HCT116 (cell line): ENCODE measurements at regions not wholly inside any gene's neighbourhood (a gene's known extent, or its start where the extent isn't known, plus 50 kb on each side); places are given as distances from the start of the nearest gene placed in this dataset.

Experiments used
- ATAC-seq: fragments of 200-7000 bp; cut with Tn5 transposase; 2 replicates; pipeline ENCODE4 v1.9.1; 2020; ENCODE audit warnings: mild to moderate bottlenecking, moderate library complexity
- BruUV-seq: library from RNA; stranded (reverse); fragments of 400-500 nt; replicated peaks from 2 replicates; lab custom pipeline; 2021; lab: Mats Ljungman, UMichigan
- CTCF ChIA-PET: fragments of 300-600 bp; sonication (Branson Sonifier 250); formaldehyde crosslinking; loops from one replicate; lab custom pipeline; 2021; ENCODE audit warnings: antibody characterized with exemption; lab: Charles Lee
- POLR2A ChIA-PET: fragments of 300-600, 350-600 bp; sonication (Branson Sonifier 250); formaldehyde crosslinking; loops from one replicate; lab custom pipeline; 2021; ENCODE audit warnings: antibody characterized with exemption; lab: Charles Lee
- RAD21 ChIA-PET, 2 experiments: fragments of 300-600 bp; sonication (Branson Sonifier 250); formaldehyde crosslinking; loops; one replicate each; lab custom pipeline; 2023; ENCODE audit warnings: low total read pairs in 2 of 2; ENCODE audit not compliant: uncharacterized antibody in 2 of 2, unreplicated experiment in 2 of 2, low non-redundant PET in 1 of 2; lab: Charles Lee
- DNase-seq: peaks from one replicate; pipeline ENCODE4 v3.0.0-alpha.2; 2010; ENCODE audit warnings: low read depth, low spot score
- H2AFZ ChIP-seq: fragments of 200-600 bp; shearing (Covaris generic), sonication (generic); 2 replicates; pipeline ENCODE4 v1.6.1; 2017; ENCODE audit warnings: low read depth, mixed run types, mixed read lengths, antibody characterized with exemption, low read length; ENCODE audit not compliant: poor library complexity, severe bottlenecking
- H3K27ac ChIP-seq: 2 replicates; pipeline ENCODE4 v1.5.1; 2012; ENCODE audit warnings: low read depth, low read length
- H3K27me3 ChIP-seq: fragments of 200-600 bp; sonication (generic); 2 replicates; pipeline ENCODE4 v1.6.1; 2016; ENCODE audit warnings: mixed run types, low read length, mixed read lengths; ENCODE audit not compliant: insufficient read depth
- H3K36me3 ChIP-seq, 2 experiments: fragments of 200-500 bp in 1 of 2; fragments of 200-600 bp in 1 of 2; sonication (Bioruptor generic) in 1 of 2; sonication (generic) in 1 of 2; 2 replicates each; pipeline versions ENCODE4 v1.5.1 to v1.6.1; 2014 to 2016; ENCODE audit warnings: low read length in 2 of 2, inconsistent platforms in 1 of 2, mixed read lengths in 1 of 2, mixed run types in 1 of 2; ENCODE audit not compliant: insufficient read depth in 2 of 2, control insufficient read depth in 1 of 2
- H3K4me1 ChIP-seq, 2 experiments: fragments of 200-600 bp in 1 of 2; sonication (generic) in 1 of 2; 2 replicates each; pipeline versions ENCODE4 v1.5.1 to v1.6.1; 2012 to 2017; ENCODE audit warnings: low read length in 2 of 2, inconsistent platforms in 1 of 2, mild to moderate bottlenecking in 1 of 2, mixed read lengths in 1 of 2, mixed run types in 1 of 2, moderate library complexity in 1 of 2; ENCODE audit not compliant: insufficient read depth in 2 of 2, control insufficient read depth in 1 of 2
- H3K4me2 ChIP-seq: fragments of 200-600 bp; sonication (generic); 2 replicates; pipeline ENCODE4 v1.6.1; 2017; ENCODE audit warnings: mixed run types, low read length, mixed read lengths
- H3K4me3 ChIP-seq, 2 experiments: fragments of 200-600 bp in 1 of 2; sonication (generic) in 1 of 2; replicated peaks in 1 of 2; 2 replicates each; pipeline ENCODE4 v1.5.1; 2011 to 2016; ENCODE audit warnings: low read length in 2 of 2, control low read depth in 1 of 2, low read depth in 1 of 2, mild to moderate bottlenecking in 1 of 2, mixed read lengths in 1 of 2, mixed run types in 1 of 2
- H3K79me2 ChIP-seq: fragments of 200-600 bp; sonication (generic); 2 replicates; pipeline ENCODE4 v1.6.1; 2017; ENCODE audit warnings: mild to moderate bottlenecking, mixed run types, low read length, moderate library complexity, mixed read lengths; ENCODE audit not compliant: insufficient read depth
- H3K9ac ChIP-seq: fragments of 200-600 bp; sonication (generic); 2 replicates; pipeline ENCODE4 v1.6.1; 2016; ENCODE audit warnings: low read length, mixed read lengths
- H3K9me2 ChIP-seq: fragments of 200-600 bp; sonication (generic), shearing (Covaris generic); 2 replicates; pipeline ENCODE4 v1.6.1; 2017; ENCODE audit warnings: mixed run types, mild to moderate bottlenecking, moderate library complexity; ENCODE audit not compliant: insufficient read depth
- H3K9me3 ChIP-seq, 2 experiments: fragments of 200-500 bp in 1 of 2; fragments of 200-600 bp in 1 of 2; sonication (Bioruptor generic) in 1 of 2; sonication (generic) in 1 of 2; 2 replicates each; pipeline ENCODE4 v1.6.1; 2014 to 2017; ENCODE audit warnings: low read length in 2 of 2, mixed read lengths in 2 of 2, inconsistent platforms in 1 of 2, low read depth in 1 of 2, mild to moderate bottlenecking in 1 of 2, mixed run types in 1 of 2, moderate library complexity in 1 of 2; ENCODE audit not compliant: control insufficient read depth in 1 of 2, insufficient read depth in 1 of 2
- H4K20me1 ChIP-seq: fragments of 200-600 bp; sonication (generic), shearing (Covaris generic); 2 replicates; pipeline ENCODE4 v1.6.1; 2017; ENCODE audit warnings: mixed run types, mild to moderate bottlenecking, moderate library complexity; ENCODE audit not compliant: insufficient read depth
- CBX3 ChIP-seq: IDR thresholded peaks from 2 replicates; pipeline ENCODE4 v1.6.1; 2012; ENCODE audit warnings: low read depth
- CEBPB ChIP-seq: IDR thresholded peaks from 2 replicates; pipeline ENCODE4 v1.6.1; 2012; ENCODE audit warnings: low read depth
- EGR1 ChIP-seq: IDR thresholded peaks from 2 replicates; pipeline ENCODE4 v1.6.1; 2012; ENCODE audit warnings: low read depth
- EZH2 ChIP-seq: fragments of 200-600 bp; sonication (generic); IDR thresholded peaks from 2 replicates; pipeline ENCODE4 v1.6.1; 2017; ENCODE audit warnings: antibody characterized with exemption, mixed run types
- FOSL1 ChIP-seq: IDR thresholded peaks from 2 replicates; pipeline ENCODE4 v1.6.1; 2012; ENCODE audit warnings: low read depth
- JUND ChIP-seq: IDR thresholded peaks from 2 replicates; pipeline ENCODE4 v1.6.1; 2012
- POLR2A ChIP-seq: IDR thresholded peaks from 2 replicates; pipeline ENCODE4 v1.7.0; 2011; ENCODE audit warnings: borderline replicate concordance; ENCODE audit not compliant: insufficient read depth, insufficient read length; ENCODE audit errors: extremely low read depth
- POLR2AphosphoS5 ChIP-seq: IDR thresholded peaks from 2 replicates; pipeline ENCODE4 v1.6.1; 2011; ENCODE audit warnings: mild to moderate bottlenecking, low read depth, low read length, moderate library complexity
- RAD21 ChIP-seq: IDR thresholded peaks from 2 replicates; pipeline ENCODE4 v1.6.1; 2012; ENCODE audit warnings: low read depth, mild to moderate bottlenecking
- SIN3A ChIP-seq: IDR thresholded peaks from 2 replicates; pipeline ENCODE4 v1.6.1; 2012; ENCODE audit warnings: low read depth
- SP1 ChIP-seq: IDR thresholded peaks from 2 replicates; pipeline ENCODE4 v1.6.1; 2012; ENCODE audit warnings: low read depth
- SRF ChIP-seq: IDR thresholded peaks from 2 replicates; pipeline ENCODE4 v1.6.1; 2012; ENCODE audit warnings: low read depth
- TCF7L2 ChIP-seq: IDR thresholded peaks from 2 replicates; pipeline ENCODE4 v1.7.0; 2011; ENCODE audit warnings: borderline replicate concordance, inconsistent platforms; ENCODE audit not compliant: insufficient read depth, insufficient read length; ENCODE audit errors: extremely low read depth
- ZFX ChIP-seq: fragments of 450-650 bp; IDR thresholded peaks from 2 replicates; pipeline ENCODE4 v1.6.1; 2017
- ZNF274 ChIP-seq: fragments of 200-500 bp; sonication (Bioruptor generic); IDR thresholded peaks from 2 replicates; pipeline ENCODE4 v1.6.1; 2014; ENCODE audit warnings: mild to moderate bottlenecking, low read depth, low read length, inconsistent platforms
- intact Hi-C: fragments of 100-400 bp; cut with micrococcal nuclease; formaldehyde crosslinking; loops from 2 replicates; pipeline ENCODE4 v1.10.0; 2022
- TF ChIP-seq, protein P1 (sequence below): IDR thresholded peaks from 2 replicates; pipeline ENCODE4 v1.6.1; 2012; ENCODE audit warnings: low read depth
- TF ChIP-seq, protein P2 (sequence below): IDR thresholded peaks from 2 replicates; pipeline ENCODE4 v1.6.1; 2012
- TF ChIP-seq, protein P3 (sequence below): IDR thresholded peaks from 2 replicates; pipeline ENCODE4 v1.6.1; 2011; ENCODE audit warnings: mild to moderate bottlenecking, low read length, moderate library complexity; ENCODE audit not compliant: insufficient replicate concordance; ENCODE audit errors: extremely low read depth
- TF ChIP-seq, protein P4 (sequence below), 3 experiments: fragments of 200-600 bp in 1 of 3; sonication (generic) in 1 of 3; IDR thresholded peaks in 2 of 3; conservative IDR thresholded peaks in 1 of 3; 2 replicates each; pipeline ENCODE4 v1.5.1; 2012 to 2017; ENCODE audit warnings: low read depth in 2 of 3, low read length in 2 of 3, antibody characterized with exemption in 1 of 3, borderline replicate concordance in 1 of 3, control low read depth in 1 of 3, mild to moderate bottlenecking in 1 of 3, mixed read lengths in 1 of 3, mixed run types in 1 of 3, moderate library complexity in 1 of 3; ENCODE audit not compliant: insufficient read depth in 1 of 3

DNA sequence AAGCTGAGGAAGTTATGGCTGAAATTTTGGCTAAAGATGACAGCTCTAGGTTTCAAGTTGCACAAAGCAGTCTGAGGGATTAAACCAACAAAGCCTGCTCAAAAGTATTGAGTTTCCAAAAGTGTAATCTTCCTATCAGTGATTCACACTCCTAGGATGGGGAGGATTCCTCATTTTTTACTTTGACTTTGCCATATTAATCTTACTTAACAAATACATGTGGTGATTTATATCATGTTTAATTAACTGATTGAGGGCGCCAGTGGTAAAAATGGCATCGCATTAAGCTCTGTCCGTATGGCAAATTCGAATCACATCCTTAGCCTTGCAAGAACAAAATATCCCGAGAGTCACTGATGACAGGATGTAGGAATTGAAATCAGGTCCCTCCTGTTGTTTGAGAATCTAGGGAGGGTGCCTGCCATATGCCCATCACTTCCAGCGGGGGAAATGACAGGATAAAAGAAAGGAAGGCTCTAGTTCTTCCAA is 78.1 kb upstream of the ETAA1 start:
- Histone ChIP-seq H3K4me2 (no peak overlapping the region), H3K9me3 (no peaks in the 10 kb centered on the region), H3K9me2 (no peaks in the 10 kb centered on the region), H3K27me3 (no peaks in the 10 kb centered on the region), H3K9ac (no peak overlapping the region), H4K20me1 (no peaks in the 10 kb centered on the region), H3K27ac (no peak overlapping the region), H3K4me1 (no peaks in the 10 kb centered on the region), H3K79me2 (no peaks in the 10 kb centered on the region), H2AFZ (no peak overlapping the region), H3K4me3 (no peak overlapping the region), H3K36me3 (no peaks in the 10 kb centered on the region)
- TF ChIP-seq, protein P1, sequence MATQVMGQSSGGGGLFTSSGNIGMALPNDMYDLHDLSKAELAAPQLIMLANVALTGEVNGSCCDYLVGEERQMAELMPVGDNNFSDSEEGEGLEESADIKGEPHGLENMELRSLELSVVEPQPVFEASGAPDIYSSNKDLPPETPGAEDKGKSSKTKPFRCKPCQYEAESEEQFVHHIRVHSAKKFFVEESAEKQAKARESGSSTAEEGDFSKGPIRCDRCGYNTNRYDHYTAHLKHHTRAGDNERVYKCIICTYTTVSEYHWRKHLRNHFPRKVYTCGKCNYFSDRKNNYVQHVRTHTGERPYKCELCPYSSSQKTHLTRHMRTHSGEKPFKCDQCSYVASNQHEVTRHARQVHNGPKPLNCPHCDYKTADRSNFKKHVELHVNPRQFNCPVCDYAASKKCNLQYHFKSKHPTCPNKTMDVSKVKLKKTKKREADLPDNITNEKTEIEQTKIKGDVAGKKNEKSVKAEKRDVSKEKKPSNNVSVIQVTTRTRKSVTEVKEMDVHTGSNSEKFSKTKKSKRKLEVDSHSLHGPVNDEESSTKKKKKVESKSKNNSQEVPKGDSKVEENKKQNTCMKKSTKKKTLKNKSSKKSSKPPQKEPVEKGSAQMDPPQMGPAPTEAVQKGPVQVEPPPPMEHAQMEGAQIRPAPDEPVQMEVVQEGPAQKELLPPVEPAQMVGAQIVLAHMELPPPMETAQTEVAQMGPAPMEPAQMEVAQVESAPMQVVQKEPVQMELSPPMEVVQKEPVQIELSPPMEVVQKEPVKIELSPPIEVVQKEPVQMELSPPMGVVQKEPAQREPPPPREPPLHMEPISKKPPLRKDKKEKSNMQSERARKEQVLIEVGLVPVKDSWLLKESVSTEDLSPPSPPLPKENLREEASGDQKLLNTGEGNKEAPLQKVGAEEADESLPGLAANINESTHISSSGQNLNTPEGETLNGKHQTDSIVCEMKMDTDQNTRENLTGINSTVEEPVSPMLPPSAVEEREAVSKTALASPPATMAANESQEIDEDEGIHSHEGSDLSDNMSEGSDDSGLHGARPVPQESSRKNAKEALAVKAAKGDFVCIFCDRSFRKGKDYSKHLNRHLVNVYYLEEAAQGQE = no peak
- TF ChIP-seq EGR1 (no peak), EZH2 (no peak), CBX3 (no peak), SIN3A (no peak), ZNF274 (no peak), POLR2AphosphoS5 (no peak), FOSL1 (no peak), RAD21 (no peak), SRF (no peak), TCF7L2 (no peak), CEBPB (no peak), ZFX (no peak), POLR2A (no peak), SP1 (no peak), JUND (no peak)
- TF ChIP-seq, protein P2, sequence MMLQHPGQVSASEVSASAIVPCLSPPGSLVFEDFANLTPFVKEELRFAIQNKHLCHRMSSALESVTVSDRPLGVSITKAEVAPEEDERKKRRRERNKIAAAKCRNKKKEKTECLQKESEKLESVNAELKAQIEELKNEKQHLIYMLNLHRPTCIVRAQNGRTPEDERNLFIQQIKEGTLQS = no peak
- TF ChIP-seq, protein P3, sequence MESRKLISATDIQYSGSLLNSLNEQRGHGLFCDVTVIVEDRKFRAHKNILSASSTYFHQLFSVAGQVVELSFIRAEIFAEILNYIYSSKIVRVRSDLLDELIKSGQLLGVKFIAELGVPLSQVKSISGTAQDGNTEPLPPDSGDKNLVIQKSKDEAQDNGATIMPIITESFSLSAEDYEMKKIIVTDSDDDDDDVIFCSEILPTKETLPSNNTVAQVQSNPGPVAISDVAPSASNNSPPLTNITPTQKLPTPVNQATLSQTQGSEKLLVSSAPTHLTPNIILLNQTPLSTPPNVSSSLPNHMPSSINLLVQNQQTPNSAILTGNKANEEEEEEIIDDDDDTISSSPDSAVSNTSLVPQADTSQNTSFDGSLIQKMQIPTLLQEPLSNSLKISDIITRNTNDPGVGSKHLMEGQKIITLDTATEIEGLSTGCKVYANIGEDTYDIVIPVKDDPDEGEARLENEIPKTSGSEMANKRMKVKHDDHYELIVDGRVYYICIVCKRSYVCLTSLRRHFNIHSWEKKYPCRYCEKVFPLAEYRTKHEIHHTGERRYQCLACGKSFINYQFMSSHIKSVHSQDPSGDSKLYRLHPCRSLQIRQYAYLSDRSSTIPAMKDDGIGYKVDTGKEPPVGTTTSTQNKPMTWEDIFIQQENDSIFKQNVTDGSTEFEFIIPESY = no peak
- TF ChIP-seq, protein P4, sequence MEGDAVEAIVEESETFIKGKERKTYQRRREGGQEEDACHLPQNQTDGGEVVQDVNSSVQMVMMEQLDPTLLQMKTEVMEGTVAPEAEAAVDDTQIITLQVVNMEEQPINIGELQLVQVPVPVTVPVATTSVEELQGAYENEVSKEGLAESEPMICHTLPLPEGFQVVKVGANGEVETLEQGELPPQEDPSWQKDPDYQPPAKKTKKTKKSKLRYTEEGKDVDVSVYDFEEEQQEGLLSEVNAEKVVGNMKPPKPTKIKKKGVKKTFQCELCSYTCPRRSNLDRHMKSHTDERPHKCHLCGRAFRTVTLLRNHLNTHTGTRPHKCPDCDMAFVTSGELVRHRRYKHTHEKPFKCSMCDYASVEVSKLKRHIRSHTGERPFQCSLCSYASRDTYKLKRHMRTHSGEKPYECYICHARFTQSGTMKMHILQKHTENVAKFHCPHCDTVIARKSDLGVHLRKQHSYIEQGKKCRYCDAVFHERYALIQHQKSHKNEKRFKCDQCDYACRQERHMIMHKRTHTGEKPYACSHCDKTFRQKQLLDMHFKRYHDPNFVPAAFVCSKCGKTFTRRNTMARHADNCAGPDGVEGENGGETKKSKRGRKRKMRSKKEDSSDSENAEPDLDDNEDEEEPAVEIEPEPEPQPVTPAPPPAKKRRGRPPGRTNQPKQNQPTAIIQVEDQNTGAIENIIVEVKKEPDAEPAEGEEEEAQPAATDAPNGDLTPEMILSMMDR (IDR thresholded peaks at IDR 0.05 in 2 of 3, conservative IDR thresholded peaks at IDR 0.05 in 1 of 3; ENCODE audit: borderline replicate concordance in 1 of 3, insufficient read depth in 1 of 3, low read depth in 2 of 3, low read length in 2 of 3) = no peak
- BruUV-seq = no TSS peak
- intact Hi-C loops = no loop called here
- ChIA-PET CTCF (no interaction called here), POLR2A (no interaction called here), RAD21 (interaction anchor here in 1 of 2 experiments (0.7 kb wide), 1 partner anchor 528 kb away, joined by 3 read pairs; no protein-coding TSS in a partner anchor)
- DNase-seq (no peak), ATAC-seq (no peak)
